ENCODE measurements at regions not wholly inside any gene's neighbourhood (a gene's known extent, or its start where the extent isn't known, plus 50 kb on each side); places are given as distances from the start of the nearest gene placed in this dataset.
"Not testable (repeated sequence)": the region's sequence is repeated elsewhere in the genome, so short reads cannot be mapped to it uniquely, and the experiment has no call there.

GRCh38 chr12:59059088-59059935 is 139.0 kb upstream of the LRIG3 start:
- TF ChIP-seq POLR2A (IDR thresholded peaks at IDR 0.05) = no peak
- TF ChIP-seq CTCF (IDR thresholded peaks at IDR 0.05) = no peak
- 84 to 91% methylated on average over 4 of the region's 4 CpGs for WGBS, 2 donors
- H3K4me3 ChIP-seq = no peak overlapping the region
- intact Hi-C loops (cut with DNase I) = no loop called here
- H3K4me1 ChIP-seq = peaks cover 6% of the 10 kb centered on the region
- no peak overlapping the region for H3K27ac ChIP-seq
- H3K9me3 ChIP-seq = no peaks in the 10 kb centered on the region
- DNase-seq (no peak), ATAC-seq (no peak)
- H3K27me3 ChIP-seq = no peaks in the 10 kb centered on the region
- H3K36me3 ChIP-seq (replicated peaks in 1 of 2; ENCODE audit: insufficient read depth in 1 of 2, low read depth in 2 of 2) = no peaks in the 10 kb centered on the region

GRCh38 chr12:59056966-59057365 is 136.7 kb upstream of the LRIG3 start:
- DNase-seq (no peak), ATAC-seq (no peak)
- 78 to 86% methylated on average over 3 of the region's 3 CpGs for WGBS, 2 donors
- Histone ChIP-seq H3K36me3 (replicated peaks in 1 of 2; ENCODE audit: insufficient read depth in 1 of 2, low read depth in 2 of 2) (no peaks in the 10 kb centered on the region), H3K4me1 (peaks cover 6% of the 10 kb centered on the region), H3K9me3 (no peaks in the 10 kb centered on the region), H3K27ac (no peak overlapping the region), H3K4me3 (no peak overlapping the region), H3K27me3 (no peaks in the 10 kb centered on the region)
- TF ChIP-seq POLR2A (IDR thresholded peaks at IDR 0.05) (no peak), CTCF (IDR thresholded peaks at IDR 0.05) (no peak)
- intact Hi-C loops (cut with DNase I) = no loop called here

GRCh38 chr12:59055204-59055860 is 135.0 kb upstream of the LRIG3 start:
- DNase-seq = peak in 1 of 4 donors; percentile 12
- H3K9me3 ChIP-seq = no peaks in the 10 kb centered on the region
- intact Hi-C loops (cut with DNase I) = no loop called here
- 0 to 27% methylated on average over 1 of the region's 1 CpG for WGBS, 2 donors
- no peaks in the 10 kb centered on the region for H3K36me3 ChIP-seq (replicated peaks in 1 of 2; ENCODE audit: insufficient read depth in 1 of 2, low read depth in 2 of 2)
- peak; percentile 92 for ATAC-seq
- no peak overlapping the region for H3K4me3 ChIP-seq
- TF ChIP-seq POLR2A (IDR thresholded peaks at IDR 0.05) = no peak
- peak in 1 of 7 experiments; percentile 1 for TF ChIP-seq CTCF (IDR thresholded peaks at IDR 0.05)
- H3K4me1 ChIP-seq = peaks cover 6% of the 10 kb centered on the region
- H3K27ac ChIP-seq = peak overlapping the region in 2 of 4 donors; percentile 45 to 55
- H3K27me3 ChIP-seq = no peaks in the 10 kb centered on the region

- H3K9me3 ChIP-seq; DNase-seq; H3K36me3 ChIP-seq (replicated peaks in 1 of 2; ENCODE audit: insufficient read depth in 1 of 2, low read depth in 2 of 2); H3K27ac ChIP-seq; H3K4me3 ChIP-seq; intact Hi-C loops (cut with DNase I); ATAC-seq; H3K4me1 ChIP-seq; H3K27me3 ChIP-seq: not testable (repeated sequence)
- 88 to 90% methylated on average over 11 of the region's 11 CpGs for WGBS, 2 donors
Measured at GRCh38 chr12:59053266-59053899, 133.1 kb upstream of the LRIG3 start.
